Muscle of leg (tissue), 3 donors: ENCODE measurements at regions not wholly inside any gene's neighbourhood (a gene's known extent, or its start where the extent isn't known, plus 50 kb on each side); places are given as distances from the start of the nearest gene placed in this dataset.
"Not testable (repeated sequence)": the region's sequence is repeated elsewhere in the genome, so short reads cannot be mapped to it uniquely, and the experiment has no call there.

Experiments
- DNase-seq: peaks from one replicate; pipeline ENCODE4 v3.0.0; 2013
- H3K27ac ChIP-seq: one replicate; pipeline ENCODE4 v1.5.1; 2013; ENCODE audit warnings: mild to moderate bottlenecking, low read length, control low read depth
- H3K27me3 ChIP-seq: one replicate; pipeline ENCODE4 v1.6.1; 2013; ENCODE audit warnings: low read length; ENCODE audit not compliant: control insufficient read depth, insufficient read depth
- H3K36me3 ChIP-seq: one replicate; pipeline ENCODE4 v1.6.1; 2013; ENCODE audit warnings: low read length; ENCODE audit not compliant: control insufficient read depth, insufficient read depth
- H3K4me1 ChIP-seq: one replicate; pipeline ENCODE4 v1.6.1; 2013; ENCODE audit warnings: low read length; ENCODE audit not compliant: control insufficient read depth, insufficient read depth
- H3K4me3 ChIP-seq: one replicate; pipeline ENCODE4 v1.5.1; 2013; ENCODE audit warnings: low read length, control low read depth
- H3K9me3 ChIP-seq: replicated peaks from 2 replicates; pipeline ENCODE4 v1.6.1; 2013; ENCODE audit warnings: low read depth, low read length; ENCODE audit not compliant: control insufficient read depth
- WGBS: methylation state at CpG from one replicate; pipeline ENCODE4 v1.1.5; 2013; ENCODE audit warnings: missing lambda C conversion rate; ENCODE audit not compliant: insufficient coverage; 5-methylcytosine and 5-hydroxymethylcytosine counted together

DNA sequence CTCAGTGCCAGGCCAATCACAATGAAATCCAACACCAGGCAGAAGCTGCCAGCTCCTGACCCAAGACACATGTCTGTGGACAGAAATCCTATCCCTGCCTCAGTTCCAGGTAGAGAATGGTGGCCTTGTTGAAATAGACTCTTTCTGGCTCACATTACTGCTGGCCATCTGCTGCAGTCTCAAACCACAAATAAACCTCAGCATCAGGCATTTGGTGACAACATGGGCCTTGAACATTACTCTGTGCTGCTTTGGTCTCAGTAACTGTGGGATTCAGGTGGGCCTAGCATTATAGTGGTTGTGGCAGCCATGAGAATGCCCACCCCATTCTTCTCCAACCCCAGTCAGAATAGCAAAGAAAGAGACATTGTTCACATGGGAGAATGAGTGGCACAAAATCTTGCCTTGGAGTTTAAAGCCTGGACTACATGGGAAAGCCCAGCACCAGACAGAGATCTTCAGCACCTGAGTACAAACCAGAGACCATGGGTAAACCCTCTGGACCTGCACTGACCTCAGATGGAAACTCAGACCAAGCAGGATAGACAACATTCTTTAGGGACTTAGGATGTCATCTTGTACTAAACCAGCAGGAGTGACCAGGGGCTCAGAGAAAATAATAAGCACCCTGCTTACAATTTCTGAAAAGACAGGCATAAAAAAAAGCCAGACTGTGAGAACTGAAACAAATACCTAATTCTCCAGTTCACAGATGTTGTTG lies 50.4 kb upstream of the TRAM1L1 start:
- Histone ChIP-seq H3K27me3 (no peaks in the 10 kb centered on the region), H3K27ac (no peak overlapping the region), H3K36me3 (no peaks in the 10 kb centered on the region), H3K4me1 (no peaks in the 10 kb centered on the region), H3K9me3 (no peaks in the 10 kb centered on the region), H3K4me3 (no peak overlapping the region)
- DNase-seq = no peak

- no peak overlapping the region for H3K27ac ChIP-seq
- no CpG with 5 or more reads among the region's 2 CpGs for WGBS
- H3K4me3 ChIP-seq = no peak overlapping the region
- no peaks in the 10 kb centered on the region for H3K36me3 ChIP-seq
- H3K27me3 ChIP-seq = no peaks in the 10 kb centered on the region
- no peak for DNase-seq
- no peaks in the 10 kb centered on the region for H3K9me3 ChIP-seq
- no peaks in the 10 kb centered on the region for H3K4me1 ChIP-seq
Measured at GRCh38 chr4:117137145-117137544, 51.8 kb upstream of the TRAM1L1 start.

GRCh38 chr4:117138732-117139131 lies 53.4 kb upstream of the TRAM1L1 start:
- H3K4me1 ChIP-seq, H3K27ac ChIP-seq, H3K36me3 ChIP-seq, H3K9me3 ChIP-seq, H3K27me3 ChIP-seq, DNase-seq, H3K4me3 ChIP-seq: not testable (repeated sequence)
- 88% methylated on average over 1 of the region's 3 CpGs for WGBS

DNA sequence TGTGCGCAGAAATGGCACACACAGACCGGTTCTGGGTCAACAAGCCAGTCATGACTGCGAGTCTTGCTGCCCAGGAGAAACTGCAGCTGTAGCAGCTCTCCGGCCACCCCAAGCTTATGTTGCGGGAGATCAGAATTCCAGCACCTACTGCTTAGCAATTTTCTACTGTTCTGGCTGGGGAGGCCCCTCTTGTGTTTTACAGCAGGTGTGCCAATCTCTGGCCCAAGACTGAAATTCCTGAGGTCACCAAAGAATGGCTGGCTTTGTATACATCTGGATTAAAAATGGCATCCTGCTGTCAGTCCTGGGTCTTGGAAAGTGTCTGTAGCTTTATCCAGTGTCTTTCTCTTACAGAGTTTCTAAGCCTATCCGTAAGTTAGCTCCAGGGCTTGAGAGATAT lies 68.9 kb upstream of the TRAM1L1 start:
- H3K27ac ChIP-seq = no peak overlapping the region
- H3K9me3 ChIP-seq = no peaks in the 10 kb centered on the region
- WGBS = 94% methylated on average over 5 of the region's 6 CpGs
- H3K36me3 ChIP-seq = no peaks in the 10 kb centered on the region
- DNase-seq = no peak
- no peaks in the 10 kb centered on the region for H3K27me3 ChIP-seq
- no peaks in the 10 kb centered on the region for H3K4me1 ChIP-seq
- H3K4me3 ChIP-seq = no peak overlapping the region

DNA sequence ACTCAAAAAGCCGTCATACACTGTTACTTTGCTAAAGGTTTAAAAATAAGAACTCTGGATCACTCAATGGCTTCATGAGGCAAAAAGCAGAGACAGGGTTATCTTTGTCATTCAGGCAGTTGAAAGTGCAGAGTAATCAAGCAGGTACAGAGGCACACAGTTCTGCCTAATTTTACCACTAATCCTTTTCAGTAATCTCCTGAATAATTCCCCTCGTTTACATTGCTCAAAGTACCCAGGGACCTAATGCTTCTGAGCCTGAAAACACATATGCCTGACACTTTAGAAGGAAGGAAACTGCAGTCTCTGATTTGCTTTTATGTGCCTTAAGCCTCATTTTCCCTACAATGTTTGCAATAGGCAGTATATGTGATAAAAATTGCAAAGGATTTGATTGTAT lies 71.4 kb upstream of the TRAM1L1 start:
- no peak for DNase-seq
- Histone ChIP-seq H3K36me3 (no peaks in the 10 kb centered on the region), H3K27ac (no peak overlapping the region), H3K4me3 (no peak overlapping the region), H3K9me3 (no peaks in the 10 kb centered on the region), H3K27me3 (no peaks in the 10 kb centered on the region), H3K4me1 (no peaks in the 10 kb centered on the region)
- 20% methylated on average over 1 of the region's 2 CpGs for WGBS

GRCh38 chr4:117157360-117157759 lies 72.0 kb upstream of the TRAM1L1 start:
- no peaks in the 10 kb centered on the region for H3K36me3 ChIP-seq
- H3K4me1 ChIP-seq = no peaks in the 10 kb centered on the region
- no peaks in the 10 kb centered on the region for H3K27me3 ChIP-seq
- H3K9me3 ChIP-seq = no peaks in the 10 kb centered on the region
- H3K4me3 ChIP-seq = no peak overlapping the region
- DNase-seq = no peak
- H3K27ac ChIP-seq = no peak overlapping the region

- Histone ChIP-seq H3K9me3 (no peaks in the 10 kb centered on the region), H3K4me1 (no peaks in the 10 kb centered on the region), H3K27ac (no peak overlapping the region), H3K36me3 (no peaks in the 10 kb centered on the region), H3K4me3 (no peak overlapping the region), H3K27me3 (no peaks in the 10 kb centered on the region)
- WGBS = no CpG with 5 or more reads among the region's 3 CpGs
- DNase-seq = no peak
Measured at GRCh38 chr4:117162976-117163375, 77.6 kb upstream of the TRAM1L1 start.

GRCh38 chr4:117164338-117164737 lies 79.0 kb upstream of the TRAM1L1 start:
- no peaks in the 10 kb centered on the region for H3K9me3 ChIP-seq
- WGBS = no CpG with 5 or more reads among the region's 1 CpG
- H3K4me1 ChIP-seq = no peaks in the 10 kb centered on the region
- no peak overlapping the region for H3K4me3 ChIP-seq
- no peak for DNase-seq
- no peaks in the 10 kb centered on the region for H3K36me3 ChIP-seq
- H3K27me3 ChIP-seq = no peaks in the 10 kb centered on the region
- H3K27ac ChIP-seq = no peak overlapping the region

GRCh38 chr4:117175369-117175768 lies 90.0 kb upstream of the TRAM1L1 start:
- no CpG with 5 or more reads among the region's 2 CpGs for WGBS
- not testable (repeated sequence) for H3K27me3 ChIP-seq, H3K9me3 ChIP-seq, H3K4me3 ChIP-seq, H3K27ac ChIP-seq, H3K4me1 ChIP-seq, H3K36me3 ChIP-seq, DNase-seq

DNA sequence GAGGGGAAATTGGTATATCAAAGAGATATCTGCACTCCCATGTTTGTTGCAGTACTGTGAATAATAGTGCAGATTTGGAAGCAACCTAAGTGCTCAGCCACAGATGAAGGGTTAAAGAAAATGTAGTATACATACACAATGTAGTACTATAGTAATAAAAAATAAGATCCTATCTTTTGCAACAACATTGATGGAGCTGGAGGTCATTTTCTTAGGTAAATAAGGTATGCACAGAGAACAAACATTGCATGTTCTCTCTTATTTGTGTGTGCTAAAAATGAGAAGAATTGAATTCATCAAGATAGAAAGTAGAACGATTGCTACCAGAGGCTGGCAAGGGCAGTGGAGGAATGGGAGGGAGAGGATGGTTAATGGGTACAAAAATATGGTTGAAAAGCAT lies 117.9 kb upstream of the TRAM1L1 start:
- WGBS = no CpG with 5 or more reads among the region's 1 CpG
- H3K4me1 ChIP-seq = no peaks in the 10 kb centered on the region
- H3K4me3 ChIP-seq = no peak overlapping the region

DNA sequence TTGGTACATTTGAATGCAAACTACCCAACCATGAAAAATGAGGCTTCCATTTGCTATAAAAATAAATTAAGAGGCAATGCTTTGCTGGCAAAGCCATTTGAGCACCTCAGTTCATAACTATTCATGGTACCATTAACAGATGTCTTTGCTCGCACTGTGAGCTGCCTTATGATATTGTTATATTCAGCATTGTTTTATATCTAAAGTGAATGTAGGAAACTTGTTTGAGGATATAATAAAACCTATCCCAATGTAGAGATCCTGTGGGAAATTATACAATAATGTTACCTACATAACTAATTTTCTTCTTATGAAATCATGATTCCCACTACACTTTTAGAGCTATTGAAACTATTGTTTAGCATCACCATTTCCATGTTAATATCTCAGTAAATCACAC lies 125.2 kb upstream of the TRAM1L1 start:
- no peaks in the 10 kb centered on the region for H3K36me3 ChIP-seq
- no peaks in the 10 kb centered on the region for H3K9me3 ChIP-seq
- no peak overlapping the region for H3K27ac ChIP-seq
- DNase-seq = no peak
- WGBS = no CpG with 5 or more reads among the region's 1 CpG
- no peaks in the 10 kb centered on the region for H3K27me3 ChIP-seq
- H3K4me1 ChIP-seq = no peaks in the 10 kb centered on the region
- no peak overlapping the region for H3K4me3 ChIP-seq

More for the DNA sequence above, 117.9 kb upstream of the TRAM1L1 start:
- no peak for DNase-seq
- Histone ChIP-seq H3K27ac (no peak overlapping the region), H3K36me3 (no peaks in the 10 kb centered on the region), H3K9me3 (no peaks in the 10 kb centered on the region), H3K27me3 (no peaks in the 10 kb centered on the region)
